ENCODE measurements at regions not wholly inside any gene's neighbourhood (a gene's known extent, or its start where the extent isn't known, plus 50 kb on each side); places are given as distances from the start of the nearest gene placed in this dataset.

GRCh38 chr4:123649250-123649644, 252.7 kb downstream of the SPRY1 start:
- H3K27me3 ChIP-seq (replicated peaks in 1 of 7), result no peaks in the 10 kb centered on the region
- no peak overlapping the region for H3K27ac ChIP-seq
- peaks cover 0 to 10% (median 0%) of the 10 kb centered on the region in 6 donors for H3K4me1 ChIP-seq
- DNase-seq, result no peak
- TF ChIP-seq POLR2AphosphoS5 (IDR thresholded peaks at IDR 0.05), result no peak
- no peak for TF ChIP-seq POLR2A (IDR thresholded peaks at IDR 0.05)
- TF ChIP-seq, protein P1, sequence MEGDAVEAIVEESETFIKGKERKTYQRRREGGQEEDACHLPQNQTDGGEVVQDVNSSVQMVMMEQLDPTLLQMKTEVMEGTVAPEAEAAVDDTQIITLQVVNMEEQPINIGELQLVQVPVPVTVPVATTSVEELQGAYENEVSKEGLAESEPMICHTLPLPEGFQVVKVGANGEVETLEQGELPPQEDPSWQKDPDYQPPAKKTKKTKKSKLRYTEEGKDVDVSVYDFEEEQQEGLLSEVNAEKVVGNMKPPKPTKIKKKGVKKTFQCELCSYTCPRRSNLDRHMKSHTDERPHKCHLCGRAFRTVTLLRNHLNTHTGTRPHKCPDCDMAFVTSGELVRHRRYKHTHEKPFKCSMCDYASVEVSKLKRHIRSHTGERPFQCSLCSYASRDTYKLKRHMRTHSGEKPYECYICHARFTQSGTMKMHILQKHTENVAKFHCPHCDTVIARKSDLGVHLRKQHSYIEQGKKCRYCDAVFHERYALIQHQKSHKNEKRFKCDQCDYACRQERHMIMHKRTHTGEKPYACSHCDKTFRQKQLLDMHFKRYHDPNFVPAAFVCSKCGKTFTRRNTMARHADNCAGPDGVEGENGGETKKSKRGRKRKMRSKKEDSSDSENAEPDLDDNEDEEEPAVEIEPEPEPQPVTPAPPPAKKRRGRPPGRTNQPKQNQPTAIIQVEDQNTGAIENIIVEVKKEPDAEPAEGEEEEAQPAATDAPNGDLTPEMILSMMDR (IDR thresholded peaks at IDR 0.05 in 8 of 11, conservative IDR thresholded peaks at IDR 0.05 in 3 of 11), result no peak
- 62 to 80% (median 69%) methylated on average over 4 of the region's 4 CpGs for WGBS, 5 donors
- no peak overlapping the region for H3K4me3 ChIP-seq
- H3K36me3 ChIP-seq, result no peaks in the 10 kb centered on the region
- intact Hi-C loops (cut with DNase I; ENCODE audit: low total_unique reads), result no loop called here
- no peaks in the 10 kb centered on the region for H3K9me3 ChIP-seq

DNA sequence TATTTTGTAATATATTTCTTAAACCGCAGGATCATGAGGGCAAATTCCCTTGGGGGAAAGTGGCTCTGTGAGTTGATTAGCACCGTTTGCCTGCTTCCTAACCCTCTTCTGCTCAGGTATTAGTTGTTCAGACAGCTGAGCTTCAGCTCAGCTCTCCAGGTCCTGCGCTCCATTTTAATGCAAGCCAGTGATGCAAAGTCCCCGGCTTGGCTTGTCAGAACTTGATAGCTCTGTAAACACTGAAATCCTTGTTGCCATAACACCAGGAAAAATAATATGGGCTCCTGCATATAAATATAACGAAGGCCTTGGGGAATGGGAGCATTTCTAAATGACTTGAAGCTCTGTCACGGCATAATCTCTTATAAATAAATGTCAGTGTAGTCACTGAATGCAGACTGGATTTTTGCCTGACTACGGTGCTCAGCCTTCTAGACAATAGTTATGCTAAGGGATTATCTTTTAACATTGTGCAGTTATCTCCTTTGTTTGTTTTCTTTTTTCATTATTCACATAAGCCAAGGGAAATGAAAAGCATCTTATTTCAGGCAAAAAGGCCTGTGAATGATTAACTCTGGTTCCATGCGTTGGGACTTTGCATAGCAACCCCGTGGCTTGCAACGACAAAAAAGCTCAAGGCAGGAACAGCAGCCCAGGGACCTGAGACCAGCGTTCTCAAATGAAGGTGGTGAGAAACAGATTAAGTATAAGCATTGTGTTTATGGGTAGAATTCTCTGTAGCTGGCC, 253.2 kb downstream of the SPRY1 start:
- intact Hi-C loops (cut with DNase I; ENCODE audit: low total_unique reads), result loop anchor here (10.0 kb wide), 1 partner anchor 255 kb away; the partner anchor contains the start of gene SPRY1
- no peak overlapping the region for H3K4me3 ChIP-seq
- TF ChIP-seq POLR2AphosphoS5 (IDR thresholded peaks at IDR 0.05), result no peak
- TF ChIP-seq, protein P1 (IDR thresholded peaks at IDR 0.05 in 8 of 11, conservative IDR thresholded peaks at IDR 0.05 in 3 of 11), result no peak
- no peak for TF ChIP-seq POLR2A (IDR thresholded peaks at IDR 0.05)
- H3K4me1 ChIP-seq, result peaks cover 0 to 10% (median 0%) of the 10 kb centered on the region in 6 donors
- no peak for DNase-seq
- 84 to 88% (median 86%) methylated on average over 11 of the region's 11 CpGs for WGBS, 5 donors
- H3K27ac ChIP-seq, result no peak overlapping the region
- no peaks in the 10 kb centered on the region for H3K27me3 ChIP-seq (replicated peaks in 1 of 7)
- no peaks in the 10 kb centered on the region for H3K36me3 ChIP-seq
- H3K9me3 ChIP-seq, result no peaks in the 10 kb centered on the region

DNA sequence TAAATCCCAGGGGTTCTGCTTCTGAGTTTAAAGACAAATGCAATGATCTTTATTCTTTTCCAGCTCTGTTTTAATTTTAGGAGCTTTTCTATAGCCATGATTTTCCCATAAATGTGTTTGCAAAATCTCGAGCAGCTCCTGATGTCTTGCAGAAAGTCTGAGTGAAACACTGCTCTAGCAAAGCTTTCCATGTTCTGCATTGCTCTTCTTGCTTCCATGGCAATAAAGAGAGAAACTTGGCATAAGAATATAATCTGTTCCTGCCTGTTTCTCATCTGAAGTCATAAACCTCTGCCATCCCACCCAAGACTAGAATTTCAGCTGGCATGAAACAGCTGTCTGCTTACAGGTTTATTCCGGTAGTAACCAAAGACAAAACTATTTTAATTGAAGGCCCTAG, 254.5 kb downstream of the SPRY1 start:
- no peak for DNase-seq
- TF ChIP-seq POLR2A (IDR thresholded peaks at IDR 0.05), result no peak
- TF ChIP-seq, protein P1 (IDR thresholded peaks at IDR 0.05 in 8 of 11, conservative IDR thresholded peaks at IDR 0.05 in 3 of 11), result no peak
- TF ChIP-seq POLR2AphosphoS5 (IDR thresholded peaks at IDR 0.05), result no peak
- Histone ChIP-seq H3K4me1 (peaks cover 0 to 10% (median 0%) of the 10 kb centered on the region in 6 donors), H3K36me3 (no peaks in the 10 kb centered on the region), H3K9me3 (peaks cover 0 to 3% (median under 1%) of the 10 kb centered on the region in 8 donors), H3K27me3 (replicated peaks in 1 of 7) (no peaks in the 10 kb centered on the region), H3K4me3 (no peak overlapping the region), H3K27ac (no peak overlapping the region)
- intact Hi-C loops (cut with DNase I; ENCODE audit: low total_unique reads), result loop anchor here (10.0 kb wide), 1 partner anchor 256 kb away; the partner anchor contains the start of gene SPRY1
- 73 to 87% (median 86%) methylated on average over 2 of the region's 2 CpGs for WGBS, 5 donors

GRCh38 chr4:123651536-123652180, 255.1 kb downstream of the SPRY1 start:
- no peak overlapping the region for H3K27ac ChIP-seq
- peaks cover 0 to 9% (median 6%) of the 10 kb centered on the region in 8 donors for H3K9me3 ChIP-seq
- WGBS, 5 donors, result 90 to 100% (median 91%) methylated on average over 1 of the region's 1 CpG
- H3K36me3 ChIP-seq, result no peaks in the 10 kb centered on the region
- DNase-seq, result no peak
- H3K4me1 ChIP-seq, result peaks cover 0 to 10% (median 0%) of the 10 kb centered on the region in 6 donors
- no peak for TF ChIP-seq POLR2A (IDR thresholded peaks at IDR 0.05)
- H3K27me3 ChIP-seq (replicated peaks in 1 of 7), result no peaks in the 10 kb centered on the region
- intact Hi-C loops (cut with DNase I; ENCODE audit: low total_unique reads), result loop anchor here (10.0 kb wide), 1 partner anchor 257 kb away; the partner anchor contains the start of gene SPRY1
- H3K4me3 ChIP-seq, result no peak overlapping the region
